Fibroblast of lung (primary cell): ENCODE measurements at regions not wholly inside any gene's neighbourhood (a gene's known extent, or its start where the extent isn't known, plus 50 kb on each side); places are given as distances from the start of the nearest gene placed in this dataset.

Experiments
- DNase-seq, 2 donors: peaks; one replicate each; pipeline versions ENCODE4 v3.0.0 to v3.0.0-alpha.2; 2010; ENCODE audit warnings: low read depth in 2 of 2
- H2AFZ ChIP-seq: 2 replicates; pipeline ENCODE4 v1.5.1; 2012; ENCODE audit warnings: low read length, control low read depth, inconsistent platforms
- H3K27ac ChIP-seq: 2 replicates; pipeline ENCODE4 v1.5.1; 2011; ENCODE audit warnings: low read length, control low read depth; ENCODE audit not compliant: insufficient read depth
- H3K27me3 ChIP-seq: 2 replicates; pipeline ENCODE4 v1.5.1; 2011; ENCODE audit warnings: mild to moderate bottlenecking, low read length; ENCODE audit not compliant: control insufficient read depth, insufficient read depth
- H3K36me3 ChIP-seq: 2 replicates; pipeline ENCODE4 v1.5.1; 2011; ENCODE audit warnings: low read length; ENCODE audit not compliant: control insufficient read depth, insufficient read depth
- H3K4me1 ChIP-seq: 2 replicates; pipeline ENCODE4 v1.5.1; 2011; ENCODE audit warnings: low read length; ENCODE audit not compliant: control insufficient read depth, insufficient read depth; ENCODE audit errors: extremely low read depth
- H3K4me2 ChIP-seq: 2 replicates; pipeline ENCODE4 v1.5.1; 2011; ENCODE audit warnings: low read length, control low read depth; ENCODE audit not compliant: insufficient read depth; ENCODE audit errors: extremely low read depth
- H3K4me3 ChIP-seq, 4 experiments: fragments of 200-600 bp in 1 of 4; sonication (generic) in 1 of 4; replicated peaks in 1 of 4; 2 replicates each; pipeline ENCODE4 v1.5.1; 2011 to 2016; ENCODE audit warnings: low read length in 4 of 4, low read depth in 3 of 4, mild to moderate bottlenecking in 3 of 4, control low read depth in 2 of 4, inconsistent platforms in 1 of 4, mixed read lengths in 1 of 4; ENCODE audit not compliant: insufficient read depth in 1 of 4; ENCODE audit errors: control extremely low read depth in 1 of 4
- H3K79me2 ChIP-seq: 2 replicates; pipeline ENCODE4 v1.5.1; 2012; ENCODE audit warnings: mild to moderate bottlenecking, low read length, inconsistent platforms; ENCODE audit not compliant: control insufficient read depth, insufficient read depth
- H3K9ac ChIP-seq: 2 replicates; pipeline ENCODE4 v1.5.1; 2011; ENCODE audit warnings: mild to moderate bottlenecking, low read length, control low read depth; ENCODE audit not compliant: insufficient read depth
- H3K9me3 ChIP-seq: 2 replicates; pipeline ENCODE4 v1.5.1; 2012; ENCODE audit warnings: low read depth, low read length; ENCODE audit not compliant: control insufficient read depth, insufficient read depth
- H4K20me1 ChIP-seq: 2 replicates; pipeline ENCODE4 v1.5.1; 2011; ENCODE audit warnings: low read length; ENCODE audit not compliant: control insufficient read depth, insufficient read depth; ENCODE audit errors: extremely low read depth
- EZH2 ChIP-seq: IDR thresholded peaks from 2 replicates; pipeline ENCODE4 v1.5.1; 2012; ENCODE audit warnings: low read length, control low read depth, mild to moderate bottlenecking; ENCODE audit errors: missing control alignments
- TF ChIP-seq, protein P1 (sequence below), 2 donors: IDR thresholded peaks in 1 of 2; conservative IDR thresholded peaks in 1 of 2; 1 replicate in 1 of 2; 2 replicates in 1 of 2; pipeline ENCODE4 v1.5.1; 2011 to 2012; ENCODE audit warnings: low read length in 2 of 2, control low read depth in 1 of 2, inconsistent platforms in 1 of 2, low read depth in 1 of 2, mild to moderate bottlenecking in 1 of 2

DNA sequence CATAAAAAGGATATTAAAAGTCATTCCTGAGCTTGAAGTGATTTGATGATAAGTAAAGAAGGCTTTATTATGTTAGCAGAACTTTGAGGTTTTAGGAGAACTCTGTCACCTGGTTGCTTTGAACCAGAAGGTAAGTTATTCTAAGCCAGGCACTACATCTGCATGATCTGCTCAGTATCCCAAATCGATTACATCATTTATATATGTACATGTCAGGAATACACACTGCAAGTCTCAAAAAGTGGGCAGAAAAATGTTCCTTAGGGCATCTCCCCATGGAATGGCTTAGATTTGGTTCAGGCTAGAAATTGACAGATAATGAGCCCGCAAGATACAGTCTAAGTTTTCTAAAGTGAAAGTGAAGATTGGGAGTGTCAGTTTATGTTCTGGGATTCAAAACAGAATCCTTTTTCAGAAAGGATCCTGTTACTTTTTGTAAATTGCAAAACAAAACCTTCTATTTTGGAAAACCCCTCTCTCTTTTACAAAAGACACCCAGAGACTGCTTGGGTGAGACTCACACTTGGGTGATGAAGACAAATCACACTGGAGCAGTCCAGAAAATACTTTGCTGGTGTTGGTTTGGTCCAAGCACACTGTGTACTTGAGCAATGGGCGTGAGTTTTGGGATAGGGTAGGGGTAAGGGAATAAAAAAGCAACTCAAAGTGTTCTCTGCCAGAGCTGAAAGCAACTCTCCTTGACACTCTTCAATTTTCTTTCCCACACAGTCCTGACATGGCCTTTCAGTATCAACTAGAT lies 114.5 kb downstream of the FOXD1 start:
- Histone ChIP-seq H4K20me1 (no peaks in the 10 kb centered on the region), H3K27me3 (no peaks in the 10 kb centered on the region), H3K4me2 (no peak overlapping the region), H3K36me3 (no peaks in the 10 kb centered on the region), H2AFZ (no peak overlapping the region), H3K9me3 (no peaks in the 10 kb centered on the region), H3K9ac (no peak overlapping the region), H3K79me2 (no peaks in the 10 kb centered on the region), H3K4me3 (no peak overlapping the region), H3K4me1 (peaks cover 13% of the 10 kb centered on the region), H3K27ac (no peak overlapping the region)
- TF ChIP-seq EZH2: no peak
- TF ChIP-seq, protein P1, sequence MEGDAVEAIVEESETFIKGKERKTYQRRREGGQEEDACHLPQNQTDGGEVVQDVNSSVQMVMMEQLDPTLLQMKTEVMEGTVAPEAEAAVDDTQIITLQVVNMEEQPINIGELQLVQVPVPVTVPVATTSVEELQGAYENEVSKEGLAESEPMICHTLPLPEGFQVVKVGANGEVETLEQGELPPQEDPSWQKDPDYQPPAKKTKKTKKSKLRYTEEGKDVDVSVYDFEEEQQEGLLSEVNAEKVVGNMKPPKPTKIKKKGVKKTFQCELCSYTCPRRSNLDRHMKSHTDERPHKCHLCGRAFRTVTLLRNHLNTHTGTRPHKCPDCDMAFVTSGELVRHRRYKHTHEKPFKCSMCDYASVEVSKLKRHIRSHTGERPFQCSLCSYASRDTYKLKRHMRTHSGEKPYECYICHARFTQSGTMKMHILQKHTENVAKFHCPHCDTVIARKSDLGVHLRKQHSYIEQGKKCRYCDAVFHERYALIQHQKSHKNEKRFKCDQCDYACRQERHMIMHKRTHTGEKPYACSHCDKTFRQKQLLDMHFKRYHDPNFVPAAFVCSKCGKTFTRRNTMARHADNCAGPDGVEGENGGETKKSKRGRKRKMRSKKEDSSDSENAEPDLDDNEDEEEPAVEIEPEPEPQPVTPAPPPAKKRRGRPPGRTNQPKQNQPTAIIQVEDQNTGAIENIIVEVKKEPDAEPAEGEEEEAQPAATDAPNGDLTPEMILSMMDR (conservative IDR thresholded peaks at IDR 0.05 in 1 of 2, IDR thresholded peaks at IDR 0.05 in 1 of 2; ENCODE audit: low read depth in 1 of 2, low read length in 2 of 2): no peak
- DNase-seq: no peak

DNA sequence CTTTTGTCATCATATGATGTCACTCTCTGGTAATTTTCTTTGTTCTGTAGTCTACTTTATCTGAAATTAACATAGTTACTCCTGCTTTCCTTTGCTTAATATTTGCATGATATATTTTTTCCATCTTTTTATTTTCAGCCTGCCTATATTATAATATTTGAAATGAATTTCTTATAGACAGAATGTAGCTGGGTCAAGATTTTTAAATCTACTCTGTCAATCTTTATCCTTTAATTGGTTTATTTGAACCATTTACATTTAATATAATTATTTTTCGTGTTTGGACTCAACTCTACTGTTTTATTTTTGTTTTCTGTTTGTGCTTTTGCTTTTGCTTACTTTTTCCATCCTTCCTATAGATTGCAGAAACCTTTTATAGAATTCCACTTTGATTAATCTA lies 118.0 kb downstream of the FOXD1 start:
- H3K27me3 ChIP-seq: no peaks in the 10 kb centered on the region
- H3K4me1 ChIP-seq: no peaks in the 10 kb centered on the region
- no peak overlapping the region for H3K9ac ChIP-seq
- no peaks in the 10 kb centered on the region for H4K20me1 ChIP-seq
- TF ChIP-seq EZH2: no peak
- TF ChIP-seq, protein P1 (conservative IDR thresholded peaks at IDR 0.05 in 1 of 2, IDR thresholded peaks at IDR 0.05 in 1 of 2; ENCODE audit: low read depth in 1 of 2, low read length in 2 of 2): no peak
- no peak overlapping the region for H3K4me2 ChIP-seq
- no peak for DNase-seq
- no peak overlapping the region for H2AFZ ChIP-seq
- no peak overlapping the region for H3K4me3 ChIP-seq
- H3K27ac ChIP-seq: no peak overlapping the region
- no peaks in the 10 kb centered on the region for H3K9me3 ChIP-seq
- no peaks in the 10 kb centered on the region for H3K79me2 ChIP-seq
- H3K36me3 ChIP-seq: no peaks in the 10 kb centered on the region

DNA sequence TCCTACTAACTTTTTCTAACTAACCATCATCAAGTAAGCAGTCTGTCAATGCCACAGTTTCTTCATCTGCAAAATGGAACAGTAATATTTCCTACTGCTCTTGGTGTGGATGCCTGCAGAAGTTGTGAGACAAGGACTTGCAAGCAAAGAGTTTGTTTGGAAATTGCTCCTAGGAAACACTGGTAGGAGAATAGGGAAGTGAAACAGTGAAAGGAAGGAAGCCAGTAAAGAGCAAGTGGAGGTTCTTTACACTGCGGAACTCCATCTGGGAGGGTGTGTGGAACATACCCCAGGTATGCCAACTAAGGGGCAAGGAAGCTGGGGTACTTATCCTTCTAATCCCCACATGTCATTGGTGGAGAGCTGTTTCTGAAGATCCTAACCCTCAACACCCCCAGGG lies 119.9 kb downstream of the FOXD1 start:
- no peak overlapping the region for H2AFZ ChIP-seq
- no peaks in the 10 kb centered on the region for H3K27me3 ChIP-seq
- H3K27ac ChIP-seq: no peak overlapping the region
- H3K4me2 ChIP-seq: no peak overlapping the region
- no peak for TF ChIP-seq EZH2
- TF ChIP-seq, protein P1 (conservative IDR thresholded peaks at IDR 0.05 in 1 of 2, IDR thresholded peaks at IDR 0.05 in 1 of 2; ENCODE audit: low read depth in 1 of 2, low read length in 2 of 2): no peak
- H3K9me3 ChIP-seq: no peaks in the 10 kb centered on the region
- no peaks in the 10 kb centered on the region for H3K4me1 ChIP-seq
- no peaks in the 10 kb centered on the region for H3K36me3 ChIP-seq
- H4K20me1 ChIP-seq: no peaks in the 10 kb centered on the region
- no peak overlapping the region for H3K9ac ChIP-seq
- no peaks in the 10 kb centered on the region for H3K79me2 ChIP-seq
- no peak for DNase-seq
- H3K4me3 ChIP-seq: no peak overlapping the region
